Spinal cord (tissue), 9 donors: ENCODE measurements at regions not wholly inside any gene's neighbourhood (a gene's known extent, or its start where the extent isn't known, plus 50 kb on each side); places are given as distances from the start of the nearest gene placed in this dataset.

Experiments
- DNase-seq, 6 donors: peaks; one replicate each; pipeline versions ENCODE4 v3.0.0 to v3.0.0-alpha.2; 2013 to 2015; ENCODE audit warnings: low spot score in 6 of 6, low read depth in 4 of 6
- H3K27ac ChIP-seq: one replicate; pipeline ENCODE4 v1.5.1; 2013; ENCODE audit warnings: low read depth, low read length, control low read depth
- H3K27me3 ChIP-seq: one replicate; pipeline ENCODE4 v1.6.1; 2013; ENCODE audit warnings: low read length; ENCODE audit not compliant: control insufficient read depth, insufficient read depth
- H3K36me3 ChIP-seq: one replicate; pipeline ENCODE4 v1.6.1; 2013; ENCODE audit warnings: low read length; ENCODE audit not compliant: control insufficient read depth, insufficient read depth
- H3K4me1 ChIP-seq: one replicate; pipeline ENCODE4 v1.6.1; 2013; ENCODE audit warnings: low read length; ENCODE audit not compliant: control insufficient read depth, insufficient read depth
- H3K4me3 ChIP-seq: one replicate; pipeline ENCODE4 v1.5.1; 2013; ENCODE audit warnings: low read depth, low read length, control low read depth
- H3K9me3 ChIP-seq: one replicate; pipeline ENCODE4 v1.6.1; 2013; ENCODE audit warnings: low read length; ENCODE audit not compliant: control insufficient read depth, insufficient read depth
- WGBS: methylation state at CpG from one replicate; pipeline ENCODE4 v1.1.5; 2013; ENCODE audit warnings: missing lambda C conversion rate; ENCODE audit not compliant: insufficient coverage; 5-methylcytosine and 5-hydroxymethylcytosine counted together
- donor health status: healthy.

- no peaks in the 10 kb centered on the region for H3K36me3 ChIP-seq
- no CpG with 5 or more reads among the region's 2 CpGs for WGBS
- H3K9me3 ChIP-seq = no peaks in the 10 kb centered on the region
- no peak overlapping the region for H3K4me3 ChIP-seq
- H3K27ac ChIP-seq = no peak overlapping the region
- no peaks in the 10 kb centered on the region for H3K27me3 ChIP-seq
- no peak for DNase-seq
- H3K4me1 ChIP-seq = no peaks in the 10 kb centered on the region
Measured at GRCh38 chr1:190595438-190595837, 117.8 kb upstream of the BRINP3 start.

- no CpG with 5 or more reads among the region's 1 CpG for WGBS
- H3K27me3 ChIP-seq = no peaks in the 10 kb centered on the region
- H3K4me3 ChIP-seq = no peak overlapping the region
- no peaks in the 10 kb centered on the region for H3K36me3 ChIP-seq
- H3K9me3 ChIP-seq = no peaks in the 10 kb centered on the region
- no peaks in the 10 kb centered on the region for H3K4me1 ChIP-seq
- no peak for DNase-seq
- no peak overlapping the region for H3K27ac ChIP-seq
Measured at GRCh38 chr1:190597294-190597693, 119.6 kb upstream of the BRINP3 start.

- H3K9me3 ChIP-seq = no peaks in the 10 kb centered on the region
Measured at GRCh38 chr1:190599670-190600069, 122.0 kb upstream of the BRINP3 start.

GRCh38 chr1:190602325-190602724 is 124.7 kb upstream of the BRINP3 start:
- Histone ChIP-seq H3K4me3 (no peak overlapping the region), H3K36me3 (no peaks in the 10 kb centered on the region), H3K9me3 (no peaks in the 10 kb centered on the region), H3K27me3 (no peaks in the 10 kb centered on the region), H3K4me1 (no peaks in the 10 kb centered on the region), H3K27ac (no peak overlapping the region)
- no peak for DNase-seq
- no CpG with 5 or more reads among the region's 3 CpGs for WGBS

More at GRCh38 chr1:190599670-190600069, 122.0 kb upstream of the BRINP3 start:
- H3K27ac ChIP-seq = no peak overlapping the region
- DNase-seq = no peak
- no peak overlapping the region for H3K4me3 ChIP-seq
- no peaks in the 10 kb centered on the region for H3K36me3 ChIP-seq
- H3K27me3 ChIP-seq = no peaks in the 10 kb centered on the region
- no peaks in the 10 kb centered on the region for H3K4me1 ChIP-seq

GRCh38 chr1:190608282-190608681 is 130.6 kb upstream of the BRINP3 start:
- WGBS = 96% methylated on average over 5 of the region's 6 CpGs

GRCh38 chr1:190615818-190616217 is 138.2 kb upstream of the BRINP3 start:
- DNase-seq = no peak
- Histone ChIP-seq H3K36me3 (no peaks in the 10 kb centered on the region), H3K27ac (no peak overlapping the region), H3K9me3 (no peaks in the 10 kb centered on the region), H3K4me3 (no peak overlapping the region), H3K27me3 (no peaks in the 10 kb centered on the region), H3K4me1 (no peaks in the 10 kb centered on the region)
- WGBS = 92% methylated on average over 7 of the region's 7 CpGs

More at GRCh38 chr1:190608282-190608681, 130.6 kb upstream of the BRINP3 start:
- Histone ChIP-seq H3K4me1 (no peaks in the 10 kb centered on the region), H3K27me3 (no peaks in the 10 kb centered on the region), H3K36me3 (no peaks in the 10 kb centered on the region), H3K27ac (no peak overlapping the region), H3K9me3 (no peaks in the 10 kb centered on the region), H3K4me3 (no peak overlapping the region)
- no peak for DNase-seq

DNA sequence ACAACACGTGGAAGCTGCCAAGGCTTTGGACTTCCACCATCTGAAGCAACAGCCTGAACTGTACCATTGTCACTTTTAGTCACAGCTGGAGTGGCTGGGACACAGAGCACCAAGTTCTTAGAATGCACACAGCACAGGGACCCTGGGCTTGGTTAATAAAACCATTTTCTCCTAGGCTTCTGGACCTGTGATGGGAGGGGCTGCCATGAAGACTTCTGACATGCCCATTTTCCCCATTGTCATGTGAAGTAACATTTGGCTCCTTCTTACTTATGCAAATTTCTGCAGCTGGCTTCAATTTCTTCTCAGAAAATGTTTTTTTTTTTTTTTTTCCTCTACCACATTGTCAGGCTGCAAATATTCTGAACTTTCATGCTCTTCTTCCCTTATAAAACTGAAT is 138.6 kb upstream of the BRINP3 start:
- no peaks in the 10 kb centered on the region for H3K36me3 ChIP-seq
- no peak overlapping the region for H3K4me3 ChIP-seq
- no peak for DNase-seq
- H3K27ac ChIP-seq = no peak overlapping the region
- H3K4me1 ChIP-seq = no peaks in the 10 kb centered on the region
- H3K9me3 ChIP-seq = no peaks in the 10 kb centered on the region
- H3K27me3 ChIP-seq = no peaks in the 10 kb centered on the region
- 89% methylated on average over 1 of the region's 1 CpG for WGBS

GRCh38 chr1:190619724-190620123 is 142.1 kb upstream of the BRINP3 start:
- Histone ChIP-seq H3K27me3 (no peaks in the 10 kb centered on the region), H3K9me3 (no peaks in the 10 kb centered on the region), H3K36me3 (no peaks in the 10 kb centered on the region), H3K27ac (no peak overlapping the region), H3K4me3 (no peak overlapping the region), H3K4me1 (no peaks in the 10 kb centered on the region)
- no CpG with 5 or more reads among the region's 1 CpG for WGBS
- no peak for DNase-seq

- DNase-seq = peak in 2 of 6 donors; percentile 3 to 6
- H3K4me3 ChIP-seq = no peak overlapping the region
- no peaks in the 10 kb centered on the region for H3K27me3 ChIP-seq
- no peaks in the 10 kb centered on the region for H3K36me3 ChIP-seq
- H3K4me1 ChIP-seq = no peaks in the 10 kb centered on the region
- H3K9me3 ChIP-seq = no peaks in the 10 kb centered on the region
- H3K27ac ChIP-seq = no peak overlapping the region
Measured at GRCh38 chr1:190633488-190633887, 155.8 kb upstream of the BRINP3 start.

GRCh38 chr1:190634134-190634533 is 156.5 kb upstream of the BRINP3 start:
- no peak overlapping the region for H3K4me3 ChIP-seq
- no peaks in the 10 kb centered on the region for H3K9me3 ChIP-seq
- no peaks in the 10 kb centered on the region for H3K4me1 ChIP-seq
- H3K27me3 ChIP-seq = no peaks in the 10 kb centered on the region
- no peak overlapping the region for H3K27ac ChIP-seq
- 100% methylated on average over 2 of the region's 2 CpGs for WGBS
- H3K36me3 ChIP-seq = no peaks in the 10 kb centered on the region
- DNase-seq = no peak
